GM12872 (cell line): ENCODE measurements at regions not wholly inside any gene's neighbourhood (a gene's known extent, or its start where the extent isn't known, plus 50 kb on each side); places are given as distances from the start of the nearest gene placed in this dataset.

Experiments
- CTCF ChIP-seq: IDR thresholded peaks from 3 replicates; pipeline ENCODE4 v1.5.1; 2011; ENCODE audit warnings: low read depth, mild to moderate bottlenecking, low read length, moderate library complexity; ENCODE audit not compliant: insufficient read depth

- no peak for TF ChIP-seq CTCF
Observed at GRCh38 chr15:31457631-31458526, 131.2 kb downstream of the KLF13 start.

- TF ChIP-seq CTCF, result no peak
Observed at GRCh38 chr15:31458596-31459399, 132.2 kb downstream of the KLF13 start.

- TF ChIP-seq CTCF, result no peak
Observed at GRCh38 chr15:31459400-31459748, 132.7 kb downstream of the KLF13 start.

GRCh38 chr15:31461375-31461774, 134.7 kb downstream of the KLF13 start:
- TF ChIP-seq CTCF, result no peak

GRCh38 chr15:31461911-31462480, 135.4 kb downstream of the KLF13 start:
- peak; percentile 42; the same call in 2 of the 3 replicates for TF ChIP-seq CTCF

- no peak for TF ChIP-seq CTCF
Observed at GRCh38 chr15:31463521-31464102, 137.0 kb downstream of the KLF13 start.
